PFSK-1 (cell line): ENCODE measurements at regions not wholly inside any gene's neighbourhood (a gene's known extent, or its start where the extent isn't known, plus 50 kb on each side); places are given as distances from the start of the nearest gene placed in this dataset.

Experiments
- FOXP2 ChIP-seq: optimal IDR thresholded peaks from 2 replicates; pipeline ENCODE3; 2011; ENCODE audit warnings: borderline replicate concordance, control low read depth, inconsistent platforms; ENCODE audit not compliant: insufficient read depth; ENCODE audit errors: extremely low read length, extremely low read depth
- POLR2AphosphoS5 ChIP-seq: IDR thresholded peaks from 2 replicates; pipeline ENCODE4 v1.6.1; 2012; ENCODE audit warnings: low read depth, mild to moderate bottlenecking, control low read depth, low read length, moderate library complexity
- SIN3A ChIP-seq: IDR thresholded peaks from 2 replicates; pipeline ENCODE4 v1.6.1; 2012; ENCODE audit warnings: mild to moderate bottlenecking, low read length, moderate library complexity, borderline replicate concordance; ENCODE audit not compliant: insufficient read depth
- TAF1 ChIP-seq: IDR thresholded peaks from 2 replicates; pipeline ENCODE4 v1.6.1; 2012; ENCODE audit warnings: low read length, control low read depth, borderline replicate concordance; ENCODE audit not compliant: insufficient read depth
- TF ChIP-seq, protein P1 (sequence below), 2 experiments: IDR thresholded peaks; 2 replicates each; pipeline versions ENCODE4 v1.6.1 to v1.8.0; 2011 to 2012; ENCODE audit warnings: low read depth in 2 of 2, low read length in 2 of 2, control low read depth in 1 of 2, inconsistent platforms in 1 of 2, mild to moderate bottlenecking in 1 of 2, moderate library complexity in 1 of 2; ENCODE audit not compliant: insufficient read depth in 1 of 2

DNA sequence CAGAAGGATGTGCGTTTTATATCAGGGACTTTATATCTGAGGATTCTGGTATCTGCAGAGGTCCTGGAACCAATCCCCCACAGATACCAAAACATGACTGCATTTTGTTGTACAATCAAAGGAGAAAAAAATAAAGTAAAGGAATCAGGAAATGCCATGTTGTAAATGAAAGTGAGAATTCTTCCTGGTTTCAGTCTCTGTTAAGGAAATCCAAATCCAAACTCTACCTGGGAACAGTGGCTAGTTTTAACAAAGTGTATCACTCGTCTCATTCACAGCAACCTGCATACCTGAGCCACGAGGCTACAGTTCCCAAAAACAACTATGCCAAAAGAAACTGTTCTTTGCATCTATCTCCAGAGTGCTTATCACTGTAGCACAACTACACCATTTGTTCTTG, 77.3 kb upstream of the ATF3 start:
- TF ChIP-seq TAF1 (no peak), POLR2AphosphoS5 (no peak), SIN3A (no peak), FOXP2 (no peak)
- TF ChIP-seq, protein P1, sequence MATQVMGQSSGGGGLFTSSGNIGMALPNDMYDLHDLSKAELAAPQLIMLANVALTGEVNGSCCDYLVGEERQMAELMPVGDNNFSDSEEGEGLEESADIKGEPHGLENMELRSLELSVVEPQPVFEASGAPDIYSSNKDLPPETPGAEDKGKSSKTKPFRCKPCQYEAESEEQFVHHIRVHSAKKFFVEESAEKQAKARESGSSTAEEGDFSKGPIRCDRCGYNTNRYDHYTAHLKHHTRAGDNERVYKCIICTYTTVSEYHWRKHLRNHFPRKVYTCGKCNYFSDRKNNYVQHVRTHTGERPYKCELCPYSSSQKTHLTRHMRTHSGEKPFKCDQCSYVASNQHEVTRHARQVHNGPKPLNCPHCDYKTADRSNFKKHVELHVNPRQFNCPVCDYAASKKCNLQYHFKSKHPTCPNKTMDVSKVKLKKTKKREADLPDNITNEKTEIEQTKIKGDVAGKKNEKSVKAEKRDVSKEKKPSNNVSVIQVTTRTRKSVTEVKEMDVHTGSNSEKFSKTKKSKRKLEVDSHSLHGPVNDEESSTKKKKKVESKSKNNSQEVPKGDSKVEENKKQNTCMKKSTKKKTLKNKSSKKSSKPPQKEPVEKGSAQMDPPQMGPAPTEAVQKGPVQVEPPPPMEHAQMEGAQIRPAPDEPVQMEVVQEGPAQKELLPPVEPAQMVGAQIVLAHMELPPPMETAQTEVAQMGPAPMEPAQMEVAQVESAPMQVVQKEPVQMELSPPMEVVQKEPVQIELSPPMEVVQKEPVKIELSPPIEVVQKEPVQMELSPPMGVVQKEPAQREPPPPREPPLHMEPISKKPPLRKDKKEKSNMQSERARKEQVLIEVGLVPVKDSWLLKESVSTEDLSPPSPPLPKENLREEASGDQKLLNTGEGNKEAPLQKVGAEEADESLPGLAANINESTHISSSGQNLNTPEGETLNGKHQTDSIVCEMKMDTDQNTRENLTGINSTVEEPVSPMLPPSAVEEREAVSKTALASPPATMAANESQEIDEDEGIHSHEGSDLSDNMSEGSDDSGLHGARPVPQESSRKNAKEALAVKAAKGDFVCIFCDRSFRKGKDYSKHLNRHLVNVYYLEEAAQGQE (IDR thresholded peaks at IDR 0.05; ENCODE audit: insufficient read depth in 1 of 2, low read depth in 2 of 2, low read length in 2 of 2): no peak
